NT2/D1 (cell line): ENCODE measurements at regions not wholly inside any gene's neighbourhood (a gene's known extent, or its start where the extent isn't known, plus 50 kb on each side); places are given as distances from the start of the nearest gene placed in this dataset.

Source experiments
- SUZ12 ChIP-seq: IDR thresholded peaks from 2 replicates; pipeline ENCODE4 v1.6.1; 2011; ENCODE audit not compliant: insufficient read length, insufficient read depth; ENCODE audit errors: extremely low read depth
- YY1 ChIP-seq: IDR thresholded peaks from 2 replicates; pipeline ENCODE4 v1.6.1; 2011; ENCODE audit not compliant: insufficient read length, insufficient read depth
- ZNF274 ChIP-seq: IDR thresholded peaks from 2 replicates; pipeline ENCODE4 v1.6.1; 2011; ENCODE audit warnings: mild to moderate bottlenecking, low read depth, low read length

GRCh38 chr2:67186326-67186725 is 210.8 kb upstream of the ETAA1 start:
- no peak for TF ChIP-seq YY1
- no peak for TF ChIP-seq SUZ12
- TF ChIP-seq ZNF274, result no peak
